ENCODE measurements at regions not wholly inside any gene's neighbourhood (a gene's known extent, or its start where the extent isn't known, plus 50 kb on each side); places are given as distances from the start of the nearest gene placed in this dataset.

GRCh38 chr1:203424285-203424684 is 51.3 kb upstream of the PRELP start:
- TF ChIP-seq CTCF (IDR thresholded peaks at IDR 0.05; ENCODE audit: poor library complexity), result no peak
- TF ChIP-seq EZH2 (IDR thresholded peaks at IDR 0.05; ENCODE audit: borderline replicate concordance), result no peak
- TF ChIP-seq EZH2phosphoT487 (IDR thresholded peaks at IDR 0.05; ENCODE audit: low read depth, severe bottlenecking, unreplicated experiment), result no peak

Measured in hepatocyte (in vitro differentiated cells).